HL-60 (cell line): ENCODE measurements at regions not wholly inside any gene's neighbourhood (a gene's known extent, or its start where the extent isn't known, plus 50 kb on each side); places are given as distances from the start of the nearest gene placed in this dataset.

Experiments
- DNase-seq, 2 experiments: peaks; one replicate each; pipeline ENCODE4 v3.0.0-alpha.2; 2010 to 2020; ENCODE audit warnings: low read depth in 1 of 2, low spot score in 1 of 2
- H3K27ac ChIP-seq: fragments of 250-450 bp; sonication (Bioruptor Pico); replicated peaks from 2 replicates; pipeline ENCODE4 v1.5.1; 2020; ENCODE audit warnings: mild to moderate bottlenecking, moderate library complexity
- H3K27me3 ChIP-seq: fragments of 250-450 bp; sonication (Bioruptor Pico); 2 replicates; pipeline ENCODE4 v1.5.1; 2021; ENCODE audit warnings: mild to moderate bottlenecking, moderate library complexity; ENCODE audit not compliant: insufficient read depth, poor library complexity, severe bottlenecking
- H3K4me3 ChIP-seq: replicated peaks from 2 replicates; pipeline ENCODE4 v1.5.1; 2011; ENCODE audit warnings: mild to moderate bottlenecking, control low read depth, low read length; ENCODE audit not compliant: insufficient read depth
- GABPA ChIP-seq: IDR thresholded peaks from 2 replicates; pipeline ENCODE4 v1.6.1; 2012; ENCODE audit warnings: low read depth
- POLR2AphosphoS5 ChIP-seq: IDR thresholded peaks from 2 replicates; pipeline ENCODE4 v1.6.1; 2012; ENCODE audit warnings: low read depth
- SPI1 ChIP-seq: IDR thresholded peaks from 2 replicates; pipeline ENCODE4 v1.6.1; 2012; ENCODE audit warnings: low read depth, mild to moderate bottlenecking, borderline replicate concordance
- TF ChIP-seq, protein P1 (sequence below): IDR thresholded peaks from 2 replicates; pipeline ENCODE4 v1.6.1; 2012; ENCODE audit warnings: low read depth; ENCODE audit not compliant: insufficient replicate concordance
- TF ChIP-seq, protein P2 (sequence below): IDR thresholded peaks from one replicate; pipeline ENCODE4 v1.5.1; 2011; ENCODE audit warnings: low read length, control low read depth, inconsistent platforms; ENCODE audit not compliant: insufficient read depth

DNA sequence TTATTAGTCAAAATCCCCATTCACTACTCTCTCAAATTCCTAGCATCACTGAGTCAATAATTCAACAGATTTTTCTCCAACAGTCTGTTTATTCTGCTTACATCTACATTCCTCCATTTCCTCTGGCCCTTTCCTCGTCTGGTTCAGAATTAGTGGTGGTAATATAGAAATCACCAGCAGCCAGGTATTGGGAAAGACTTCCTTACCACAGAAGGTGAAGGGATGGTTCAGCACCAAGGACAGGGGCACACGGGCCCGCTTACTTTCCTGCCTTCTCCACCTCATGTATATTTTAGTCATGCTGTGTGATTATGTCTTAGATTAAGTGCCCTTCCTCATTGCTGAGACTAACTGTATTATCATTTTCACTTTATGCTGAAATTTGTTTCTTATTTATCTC is 70.4 kb upstream of the APBB1IP start:
- peak; percentile 34 to 56 for DNase-seq
- TF ChIP-seq, protein P1, sequence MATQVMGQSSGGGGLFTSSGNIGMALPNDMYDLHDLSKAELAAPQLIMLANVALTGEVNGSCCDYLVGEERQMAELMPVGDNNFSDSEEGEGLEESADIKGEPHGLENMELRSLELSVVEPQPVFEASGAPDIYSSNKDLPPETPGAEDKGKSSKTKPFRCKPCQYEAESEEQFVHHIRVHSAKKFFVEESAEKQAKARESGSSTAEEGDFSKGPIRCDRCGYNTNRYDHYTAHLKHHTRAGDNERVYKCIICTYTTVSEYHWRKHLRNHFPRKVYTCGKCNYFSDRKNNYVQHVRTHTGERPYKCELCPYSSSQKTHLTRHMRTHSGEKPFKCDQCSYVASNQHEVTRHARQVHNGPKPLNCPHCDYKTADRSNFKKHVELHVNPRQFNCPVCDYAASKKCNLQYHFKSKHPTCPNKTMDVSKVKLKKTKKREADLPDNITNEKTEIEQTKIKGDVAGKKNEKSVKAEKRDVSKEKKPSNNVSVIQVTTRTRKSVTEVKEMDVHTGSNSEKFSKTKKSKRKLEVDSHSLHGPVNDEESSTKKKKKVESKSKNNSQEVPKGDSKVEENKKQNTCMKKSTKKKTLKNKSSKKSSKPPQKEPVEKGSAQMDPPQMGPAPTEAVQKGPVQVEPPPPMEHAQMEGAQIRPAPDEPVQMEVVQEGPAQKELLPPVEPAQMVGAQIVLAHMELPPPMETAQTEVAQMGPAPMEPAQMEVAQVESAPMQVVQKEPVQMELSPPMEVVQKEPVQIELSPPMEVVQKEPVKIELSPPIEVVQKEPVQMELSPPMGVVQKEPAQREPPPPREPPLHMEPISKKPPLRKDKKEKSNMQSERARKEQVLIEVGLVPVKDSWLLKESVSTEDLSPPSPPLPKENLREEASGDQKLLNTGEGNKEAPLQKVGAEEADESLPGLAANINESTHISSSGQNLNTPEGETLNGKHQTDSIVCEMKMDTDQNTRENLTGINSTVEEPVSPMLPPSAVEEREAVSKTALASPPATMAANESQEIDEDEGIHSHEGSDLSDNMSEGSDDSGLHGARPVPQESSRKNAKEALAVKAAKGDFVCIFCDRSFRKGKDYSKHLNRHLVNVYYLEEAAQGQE, result peak; percentile 99
- no peak for TF ChIP-seq GABPA
- TF ChIP-seq, protein P2, sequence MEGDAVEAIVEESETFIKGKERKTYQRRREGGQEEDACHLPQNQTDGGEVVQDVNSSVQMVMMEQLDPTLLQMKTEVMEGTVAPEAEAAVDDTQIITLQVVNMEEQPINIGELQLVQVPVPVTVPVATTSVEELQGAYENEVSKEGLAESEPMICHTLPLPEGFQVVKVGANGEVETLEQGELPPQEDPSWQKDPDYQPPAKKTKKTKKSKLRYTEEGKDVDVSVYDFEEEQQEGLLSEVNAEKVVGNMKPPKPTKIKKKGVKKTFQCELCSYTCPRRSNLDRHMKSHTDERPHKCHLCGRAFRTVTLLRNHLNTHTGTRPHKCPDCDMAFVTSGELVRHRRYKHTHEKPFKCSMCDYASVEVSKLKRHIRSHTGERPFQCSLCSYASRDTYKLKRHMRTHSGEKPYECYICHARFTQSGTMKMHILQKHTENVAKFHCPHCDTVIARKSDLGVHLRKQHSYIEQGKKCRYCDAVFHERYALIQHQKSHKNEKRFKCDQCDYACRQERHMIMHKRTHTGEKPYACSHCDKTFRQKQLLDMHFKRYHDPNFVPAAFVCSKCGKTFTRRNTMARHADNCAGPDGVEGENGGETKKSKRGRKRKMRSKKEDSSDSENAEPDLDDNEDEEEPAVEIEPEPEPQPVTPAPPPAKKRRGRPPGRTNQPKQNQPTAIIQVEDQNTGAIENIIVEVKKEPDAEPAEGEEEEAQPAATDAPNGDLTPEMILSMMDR, result no peak
- Histone ChIP-seq H3K4me3 (no peak overlapping the region), H3K27ac (no peak overlapping the region), H3K27me3 (no peaks in the 10 kb centered on the region)

DNA sequence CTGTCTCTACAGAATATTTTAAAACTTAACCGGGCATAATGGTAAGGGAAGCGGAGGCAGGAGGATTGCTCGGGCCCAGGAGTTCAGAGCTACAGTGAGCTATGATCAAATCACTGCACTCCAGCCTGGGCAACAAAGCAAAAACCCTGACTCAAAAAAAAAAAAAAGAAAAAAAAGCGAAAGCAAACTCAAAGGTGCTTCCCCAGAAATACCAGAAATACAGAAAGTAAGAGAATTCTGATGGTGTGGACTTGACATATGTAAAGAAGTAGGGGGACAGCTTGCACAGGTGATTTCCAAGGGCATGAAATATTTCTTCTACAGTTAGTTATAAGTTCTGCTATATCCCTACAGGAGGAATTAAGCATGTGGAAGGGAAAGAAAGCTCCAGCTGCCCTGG is 69.7 kb upstream of the APBB1IP start:
- no peak for DNase-seq
- H3K4me3 ChIP-seq, result no peak overlapping the region
- TF ChIP-seq POLR2AphosphoS5, result no peak
- TF ChIP-seq, protein P1, result no peak
- no peak for TF ChIP-seq SPI1
- TF ChIP-seq, protein P2, result no peak
- no peak for TF ChIP-seq GABPA

DNA sequence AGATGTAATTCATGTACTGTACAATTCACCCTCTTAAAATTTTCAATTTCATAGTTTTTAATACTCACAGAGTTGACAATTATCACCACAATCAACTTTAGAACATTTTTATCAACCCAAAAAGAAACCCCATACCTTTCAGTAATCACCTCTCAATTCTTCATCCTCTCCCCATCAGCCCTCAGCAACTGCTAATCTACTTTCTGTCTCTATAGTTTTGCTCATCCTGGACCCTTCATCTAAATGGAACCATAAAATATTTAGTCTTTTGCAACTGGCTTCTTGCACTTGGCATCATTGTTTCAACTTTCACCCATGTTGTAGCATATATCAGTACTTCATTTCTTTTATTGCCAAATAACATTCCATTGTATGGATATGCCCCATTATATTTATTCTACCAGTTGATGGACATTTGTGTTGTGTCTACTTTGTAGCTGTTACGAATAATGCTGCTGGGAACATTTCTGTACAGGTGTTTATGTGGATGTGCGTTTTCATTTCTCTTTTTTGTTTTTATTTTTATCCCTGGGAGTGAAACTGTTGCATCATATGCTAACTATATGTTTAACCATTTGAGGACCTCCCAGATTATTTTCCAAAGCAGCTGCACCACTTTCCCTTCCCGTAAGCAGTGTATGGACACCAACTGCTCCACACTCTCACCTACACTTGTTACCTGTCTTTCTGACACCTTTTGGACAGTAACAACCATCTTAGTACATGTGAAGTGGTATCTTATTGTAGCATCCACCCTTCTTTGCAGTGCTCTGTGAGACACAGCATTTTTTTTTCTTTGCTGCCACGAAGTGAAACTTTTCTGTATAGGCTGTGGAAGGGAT is 65.4 kb upstream of the APBB1IP start:
- no peak for DNase-seq
- no peak overlapping the region for H3K4me3 ChIP-seq
- H3K27me3 ChIP-seq, result no peaks in the 10 kb centered on the region

More for the DNA sequence above, 69.7 kb upstream of the APBB1IP start:
- Histone ChIP-seq H3K27ac (no peak overlapping the region), H3K27me3 (no peaks in the 10 kb centered on the region)

More for the DNA sequence above, 65.4 kb upstream of the APBB1IP start:
- H3K27ac ChIP-seq, result no peak overlapping the region
- TF ChIP-seq, protein P1, result no peak
- TF ChIP-seq GABPA (no peak), SPI1 (no peak), POLR2AphosphoS5 (no peak)
- TF ChIP-seq, protein P2, result no peak
